HG02678 (cell line): ENCODE measurements at regions not wholly inside any gene's neighbourhood (a gene's known extent, or its start where the extent isn't known, plus 50 kb on each side); places are given as distances from the start of the nearest gene placed in this dataset.

Experiments
- ATAC-seq: cut with Tn5 transposase; IDR thresholded peaks from one replicate; pipeline ENCODE4 v1.9.1; 2021; ENCODE audit warnings: mild to moderate bottlenecking, moderate library complexity; ENCODE audit not compliant: unreplicated experiment

GRCh38 chr1:234748713-234749112, 138.7 kb upstream of the IRF2BP2 start:
- no peak for ATAC-seq

GRCh38 chr1:234748066-234748465, 138.1 kb upstream of the IRF2BP2 start:
- ATAC-seq = no peak

- no peak for ATAC-seq
Observed at GRCh38 chr1:234746798-234747196, 136.8 kb upstream of the IRF2BP2 start.

- ATAC-seq = no peak
Observed at GRCh38 chr1:234745844-234746797, 136.1 kb upstream of the IRF2BP2 start.

GRCh38 chr1:234745276-234745675, 135.3 kb upstream of the IRF2BP2 start:
- no peak for ATAC-seq

- ATAC-seq = no peak
Observed at GRCh38 chr1:234743791-234744611, 134.0 kb upstream of the IRF2BP2 start.

GRCh38 chr1:234742622-234743021, 132.6 kb upstream of the IRF2BP2 start:
- no peak for ATAC-seq

GRCh38 chr1:234737967-234738314, 128.0 kb upstream of the IRF2BP2 start:
- no peak for ATAC-seq

- no peak for ATAC-seq
Observed at GRCh38 chr1:234735916-234736315, 125.9 kb upstream of the IRF2BP2 start.

GRCh38 chr1:234735476-234735875, 125.5 kb upstream of the IRF2BP2 start:
- ATAC-seq = no peak

- ATAC-seq = no peak
Observed at GRCh38 chr1:234734869-234735268, 124.9 kb upstream of the IRF2BP2 start.

GRCh38 chr1:234734412-234734835, 124.4 kb upstream of the IRF2BP2 start:
- ATAC-seq = no peak

- no peak for ATAC-seq
Observed at GRCh38 chr1:234733427-234733826, 123.4 kb upstream of the IRF2BP2 start.

GRCh38 chr1:234732671-234733390, 122.9 kb upstream of the IRF2BP2 start:
- no peak for ATAC-seq

GRCh38 chr1:234732260-234732659, 122.3 kb upstream of the IRF2BP2 start:
- ATAC-seq = no peak

- ATAC-seq = peak; percentile 23
Observed at GRCh38 chr1:234731569-234732085, 121.6 kb upstream of the IRF2BP2 start.

GRCh38 chr1:234730770-234731568, 121.0 kb upstream of the IRF2BP2 start:
- peak; percentile 57 for ATAC-seq

GRCh38 chr1:234730475-234730769, 120.4 kb upstream of the IRF2BP2 start:
- no peak for ATAC-seq

GRCh38 chr1:234729561-234730474, 119.8 kb upstream of the IRF2BP2 start:
- ATAC-seq = no peak
